H9 (cell line): ENCODE measurements at regions not wholly inside any gene's neighbourhood (a gene's known extent, or its start where the extent isn't known, plus 50 kb on each side); places are given as distances from the start of the nearest gene placed in this dataset.

Experiments used
- DNase-seq: peaks from one replicate; pipeline ENCODE4 v3.0.0-alpha.2; 2017
- H2AFZ ChIP-seq: one replicate; pipeline ENCODE4 v1.6.1; 2013; ENCODE audit warnings: mild to moderate bottlenecking, low read length, control low read depth, moderate library complexity
- H2AK5ac ChIP-seq: 2 replicates; pipeline ENCODE4 v1.6.1; 2013; ENCODE audit warnings: low read length, control low read depth, mixed read lengths; ENCODE audit not compliant: insufficient read length
- H2BK120ac ChIP-seq: one replicate; pipeline ENCODE4 v1.6.1; 2013; ENCODE audit warnings: low read depth, mild to moderate bottlenecking, low read length, control low read depth, inconsistent platforms; ENCODE audit not compliant: poor library complexity, severe bottlenecking
- H2BK12ac ChIP-seq: 2 replicates; pipeline ENCODE4 v1.6.1; 2013; ENCODE audit warnings: low read length, control low read depth, mixed read lengths, low read depth; ENCODE audit not compliant: insufficient read length
- H2BK15ac ChIP-seq: 2 replicates; pipeline ENCODE4 v1.6.1; 2013; ENCODE audit warnings: low read depth, low read length, control low read depth
- H2BK20ac ChIP-seq: one replicate; pipeline ENCODE4 v1.6.1; 2013; ENCODE audit warnings: low read depth, mild to moderate bottlenecking, low read length, control low read depth, inconsistent platforms; ENCODE audit not compliant: poor library complexity, severe bottlenecking
- H2BK5ac ChIP-seq: 2 replicates; pipeline ENCODE4 v1.6.1; 2013; ENCODE audit warnings: low read length, control low read depth, mixed read lengths; ENCODE audit not compliant: insufficient read length
- H3K14ac ChIP-seq: 2 replicates; pipeline ENCODE4 v1.6.1; 2013; ENCODE audit warnings: low read length, control low read depth; ENCODE audit not compliant: insufficient read depth
- H3K18ac ChIP-seq: 2 replicates; pipeline ENCODE4 v1.6.1; 2013; ENCODE audit warnings: low read depth, mild to moderate bottlenecking, mixed read lengths, low read length, control low read depth; ENCODE audit not compliant: insufficient read length
- H3K23ac ChIP-seq: 2 replicates; pipeline ENCODE4 v1.6.1; 2013; ENCODE audit warnings: low read length, control low read depth, mixed read lengths, low read depth; ENCODE audit not compliant: insufficient read length
- H3K23me2 ChIP-seq: 2 replicates; pipeline ENCODE4 v1.6.1; 2013; ENCODE audit warnings: low read depth, mild to moderate bottlenecking, mixed read lengths, low read length, control low read depth; ENCODE audit not compliant: insufficient read length, poor library complexity, severe bottlenecking
- H3K27ac ChIP-seq: 2 replicates; pipeline ENCODE4 v1.5.1; 2013; ENCODE audit warnings: low read length, control low read depth, mixed read lengths, low read depth; ENCODE audit not compliant: insufficient read length
- H3K27me3 ChIP-seq: 2 replicates; pipeline ENCODE4 v1.6.1; 2013; ENCODE audit warnings: low read length, control low read depth, inconsistent platforms; ENCODE audit not compliant: insufficient read depth
- H3K4ac ChIP-seq: 2 replicates; pipeline ENCODE4 v1.6.1; 2013; ENCODE audit warnings: low read depth, mild to moderate bottlenecking, control low read depth, inconsistent platforms, low read length, moderate library complexity
- H3K4me1 ChIP-seq: 2 replicates; pipeline ENCODE4 v1.6.1; 2013; ENCODE audit warnings: low read length, control low read depth, inconsistent platforms; ENCODE audit not compliant: insufficient read depth
- H3K4me2 ChIP-seq: 2 replicates; pipeline ENCODE4 v1.6.1; 2013; ENCODE audit warnings: low read length, control low read depth, mixed read lengths; ENCODE audit not compliant: insufficient read length, insufficient read depth
- H3K56ac ChIP-seq: 2 replicates; pipeline ENCODE4 v1.6.1; 2013; ENCODE audit warnings: low read depth, mild to moderate bottlenecking, mixed read lengths, low read length, control low read depth; ENCODE audit not compliant: insufficient read length
- H3K79me1 ChIP-seq: 2 replicates; pipeline ENCODE4 v1.6.1; 2013; ENCODE audit warnings: low read depth, mild to moderate bottlenecking, moderate library complexity, low read length, control low read depth, inconsistent platforms; ENCODE audit not compliant: insufficient read depth, poor library complexity, severe bottlenecking
- H3K79me2 ChIP-seq: 2 replicates; pipeline ENCODE4 v1.6.1; 2013; ENCODE audit warnings: low read length, control low read depth, inconsistent platforms; ENCODE audit not compliant: insufficient read depth
- H3K9ac ChIP-seq: 2 replicates; pipeline ENCODE4 v1.6.1; 2013; ENCODE audit warnings: low read length, control low read depth, mixed read lengths; ENCODE audit not compliant: insufficient read length; ENCODE audit errors: extremely low read depth
- H3K9me3 ChIP-seq: one replicate; pipeline ENCODE4 v1.6.1; 2013; ENCODE audit warnings: low read depth, low read length, inconsistent platforms; ENCODE audit not compliant: control insufficient read depth
- H3T11ph ChIP-seq: one replicate; pipeline ENCODE4 v1.6.1; 2013; ENCODE audit warnings: mild to moderate bottlenecking, low read length, control low read depth, inconsistent platforms
- H4K20me1 ChIP-seq: one replicate; pipeline ENCODE4 v1.6.1; 2013; ENCODE audit not compliant: control insufficient read depth, insufficient read length, insufficient read depth
- H4K5ac ChIP-seq: 2 replicates; pipeline ENCODE4 v1.6.1; 2013; ENCODE audit warnings: low read depth, mild to moderate bottlenecking, mixed read lengths, low read length, control low read depth; ENCODE audit not compliant: insufficient read length
- H4K8ac ChIP-seq: replicated peaks from 2 replicates; pipeline ENCODE4 v1.6.1; 2013; ENCODE audit warnings: low read length, control low read depth, mixed read lengths, low read depth; ENCODE audit not compliant: insufficient read length
- H4K91ac ChIP-seq: 2 replicates; pipeline ENCODE4 v1.6.1; 2013; ENCODE audit warnings: low read depth, mild to moderate bottlenecking, moderate library complexity, mixed read lengths, low read length, control low read depth; ENCODE audit not compliant: insufficient read length
- H3K27ac Mint-ChIP-seq, 3 experiments: 2 replicates in 2 of 3; 3 replicates in 1 of 3; pipeline ENCODE4 v1.8.0; 2020 to 2021; ENCODE audit warnings: mixed read lengths in 3 of 3, mild to moderate bottlenecking in 1 of 3, moderate library complexity in 1 of 3
- H3K27me3 Mint-ChIP-seq: 2 replicates; pipeline ENCODE4 v1.8.0; 2021; ENCODE audit warnings: low read depth, mild to moderate bottlenecking, moderate library complexity, mixed read lengths
- H3K36me3 Mint-ChIP-seq, 3 experiments: 2 replicates in 2 of 3; 3 replicates in 1 of 3; pipeline ENCODE4 v1.8.0; 2020 to 2021; ENCODE audit warnings: low read depth in 3 of 3, mixed read lengths in 3 of 3; ENCODE audit not compliant: insufficient read depth in 1 of 3
- H3K4me1 Mint-ChIP-seq, 2 experiments: 2 replicates each; pipeline ENCODE4 v1.8.0; 2020; ENCODE audit warnings: mixed read lengths in 2 of 2
- H3K4me3 Mint-ChIP-seq, 2 experiments: 2 replicates in 1 of 2; 3 replicates in 1 of 2; pipeline ENCODE4 v1.8.0; 2020 to 2021; ENCODE audit warnings: mild to moderate bottlenecking in 2 of 2, mixed read lengths in 2 of 2, moderate library complexity in 1 of 2
- H3K9me3 Mint-ChIP-seq, 2 experiments: 2 replicates in 1 of 2; 3 replicates in 1 of 2; pipeline ENCODE4 v1.8.0; 2020; ENCODE audit warnings: mild to moderate bottlenecking in 2 of 2, mixed read lengths in 2 of 2, moderate library complexity in 1 of 2
- WGBS: extraction: QIAGEN DNeasy Blood & Tissue Kit; methylation state at CpG from one replicate; pipeline ENCODE4 v1.1.7; 2013; ENCODE audit warnings: missing lambda C conversion rate, low lambda C conversion rate, mixed read lengths; ENCODE audit not compliant: insufficient read length; ENCODE audit errors: extremely low coverage; 5-methylcytosine and 5-hydroxymethylcytosine counted together
- TF ChIP-seq, protein P1 (sequence below): fragments of 200-600 bp; sonication (generic); conservative IDR thresholded peaks from 3 replicates; pipeline ENCODE4 v1.8.0; 2021; ENCODE audit warnings: antibody characterized with exemption, mild to moderate bottlenecking

DNA sequence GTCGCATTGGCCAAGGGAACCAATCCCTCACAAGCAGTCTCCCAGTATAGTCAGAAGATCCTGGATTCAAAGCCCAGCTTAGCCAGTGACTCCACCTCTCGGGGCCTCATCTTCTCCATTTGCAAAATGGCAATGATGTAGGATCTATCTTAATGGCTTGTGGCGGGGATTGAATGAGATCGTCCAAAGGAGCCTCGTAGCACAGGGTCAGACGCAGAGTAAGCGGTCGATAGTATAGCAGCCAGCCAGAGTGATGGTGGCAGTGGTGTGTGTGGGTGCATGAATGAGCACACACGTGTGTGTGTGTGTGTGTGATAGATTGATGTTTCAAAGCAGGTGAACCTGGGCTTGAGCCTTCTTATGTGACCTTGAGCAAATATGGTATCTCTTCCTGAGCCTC lies 79.8 kb upstream of the WNT4 start:
- Histone ChIP-seq H3K18ac (no peak overlapping the region), H2AK5ac (no peak overlapping the region), H4K20me1 (no peaks in the 10 kb centered on the region), H3K4me2 (no peak overlapping the region), H3K14ac (no peak overlapping the region), H3K4ac (no peak overlapping the region), H4K5ac (no peak overlapping the region), H2BK12ac (no peak overlapping the region), H3K23me2 (no peaks in the 10 kb centered on the region), H2AFZ (no peak overlapping the region), H3K9me3 (no peaks in the 10 kb centered on the region), H2BK20ac (no peak overlapping the region), H4K8ac (no peak overlapping the region), H3K79me2 (no peaks in the 10 kb centered on the region), H3K79me1 (no peaks in the 10 kb centered on the region), H3K9ac (no peak overlapping the region), H4K91ac (no peak overlapping the region), H3K27ac (no peak overlapping the region), H3K27me3 (no peaks in the 10 kb centered on the region), H2BK120ac (no peak overlapping the region), H3K4me1 (no peaks in the 10 kb centered on the region), H2BK15ac (no peak overlapping the region), H3K56ac (no peak overlapping the region), H2BK5ac (no peak overlapping the region), H3T11ph (no peak overlapping the region), H3K23ac (no peak overlapping the region)
- H3K9me3 Mint-ChIP-seq, result peaks cover 3 to 8% of the 10 kb centered on the region in 2 experiments; a peak in 4 of 5 replicates
- WGBS, result no CpG with 5 or more reads among the region's 9 CpGs
- TF ChIP-seq, protein P1, sequence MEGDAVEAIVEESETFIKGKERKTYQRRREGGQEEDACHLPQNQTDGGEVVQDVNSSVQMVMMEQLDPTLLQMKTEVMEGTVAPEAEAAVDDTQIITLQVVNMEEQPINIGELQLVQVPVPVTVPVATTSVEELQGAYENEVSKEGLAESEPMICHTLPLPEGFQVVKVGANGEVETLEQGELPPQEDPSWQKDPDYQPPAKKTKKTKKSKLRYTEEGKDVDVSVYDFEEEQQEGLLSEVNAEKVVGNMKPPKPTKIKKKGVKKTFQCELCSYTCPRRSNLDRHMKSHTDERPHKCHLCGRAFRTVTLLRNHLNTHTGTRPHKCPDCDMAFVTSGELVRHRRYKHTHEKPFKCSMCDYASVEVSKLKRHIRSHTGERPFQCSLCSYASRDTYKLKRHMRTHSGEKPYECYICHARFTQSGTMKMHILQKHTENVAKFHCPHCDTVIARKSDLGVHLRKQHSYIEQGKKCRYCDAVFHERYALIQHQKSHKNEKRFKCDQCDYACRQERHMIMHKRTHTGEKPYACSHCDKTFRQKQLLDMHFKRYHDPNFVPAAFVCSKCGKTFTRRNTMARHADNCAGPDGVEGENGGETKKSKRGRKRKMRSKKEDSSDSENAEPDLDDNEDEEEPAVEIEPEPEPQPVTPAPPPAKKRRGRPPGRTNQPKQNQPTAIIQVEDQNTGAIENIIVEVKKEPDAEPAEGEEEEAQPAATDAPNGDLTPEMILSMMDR, result no peak
- peaks cover 10% of the 10 kb centered on the region for H3K27me3 Mint-ChIP-seq
- H3K4me1 Mint-ChIP-seq, result peaks cover 24 to 30% of the 10 kb centered on the region in 2 experiments
- H3K4me3 Mint-ChIP-seq, result no peak overlapping the region
- peaks cover 2 to 9% (median 4%) of the 10 kb centered on the region in 3 experiments; a peak in 4 of 7 replicates for H3K36me3 Mint-ChIP-seq
- H3K27ac Mint-ChIP-seq, result no peak overlapping the region
- no peak for DNase-seq
